Panc1 (cell line): ENCODE measurements at regions not wholly inside any gene's neighbourhood (a gene's known extent, or its start where the extent isn't known, plus 50 kb on each side); places are given as distances from the start of the nearest gene placed in this dataset.

ENCODE experiments used
- ATAC-seq: fragments of 200-7000 bp; cut with Tn5 transposase; 2 replicates; pipeline ENCODE4 v1.9.1; 2020; ENCODE audit warnings: mild to moderate bottlenecking, moderate library complexity
- BruUV-seq: library from RNA; stranded (reverse); fragments of 400-500 nt; replicated peaks from 2 replicates; lab custom pipeline; 2021; lab: Mats Ljungman, UMichigan
- CTCF ChIA-PET: fragments of 300-600 bp; sonication (Branson Sonifier 250); formaldehyde crosslinking; loops from one replicate; lab custom pipeline; 2022; ENCODE audit warnings: antibody characterized with exemption; lab: Charles Lee
- POLR2A ChIA-PET: fragments of 300-600 bp; sonication (Branson Sonifier 250); formaldehyde crosslinking; loops from one replicate; lab custom pipeline; 2022; ENCODE audit warnings: antibody characterized with exemption; lab: Charles Lee
- DNase-seq: peaks from one replicate; pipeline ENCODE4 v3.0.0-alpha.2; 2010; ENCODE audit warnings: low read depth, low spot score
- H3K27ac ChIP-seq: 2 replicates; pipeline ENCODE4 v1.5.1; 2011; ENCODE audit warnings: mild to moderate bottlenecking, low read length, inconsistent platforms
- H3K27me3 ChIP-seq: fragments of 200-500 bp; sonication (Bioruptor generic); 2 replicates; pipeline ENCODE4 v1.6.0; 2014; ENCODE audit warnings: low read length, inconsistent platforms; ENCODE audit not compliant: control insufficient read depth, insufficient read depth
- H3K36me3 ChIP-seq: fragments of 200-500 bp; sonication (Bioruptor generic); 2 replicates; pipeline ENCODE4 v1.5.1; 2014; ENCODE audit warnings: inconsistent platforms, mild to moderate bottlenecking, low read length, moderate library complexity; ENCODE audit not compliant: control insufficient read depth, insufficient read depth
- H3K4me1 ChIP-seq: 2 replicates; pipeline ENCODE4 v1.5.1; 2011; ENCODE audit warnings: inconsistent platforms, mild to moderate bottlenecking, low read length, moderate library complexity; ENCODE audit not compliant: control insufficient read depth, insufficient read depth
- H3K4me3 ChIP-seq, 2 experiments: 2 replicates each; pipeline ENCODE4 v1.5.1; 2011 to 2012; ENCODE audit warnings: low read depth in 2 of 2, low read length in 2 of 2, mild to moderate bottlenecking in 2 of 2, inconsistent platforms in 1 of 2, moderate library complexity in 1 of 2
- H3K9me3 ChIP-seq: fragments of 200-500 bp; sonication (Bioruptor generic); 2 replicates; pipeline ENCODE4 v1.5.1; 2014; ENCODE audit warnings: low read depth, mild to moderate bottlenecking, inconsistent platforms, low read length, moderate library complexity; ENCODE audit not compliant: control insufficient read depth, insufficient read depth
- CTCF ChIP-seq: fragments of 450-650 bp; IDR thresholded peaks from 2 replicates; pipeline ENCODE4 v1.5.1; 2017; ENCODE audit warnings: mild to moderate bottlenecking
- POLR2AphosphoS5 ChIP-seq: IDR thresholded peaks from 2 replicates; pipeline ENCODE4 v1.6.1; 2012; ENCODE audit warnings: mild to moderate bottlenecking, low read depth, low read length, moderate library complexity
- REST ChIP-seq, 2 experiments: IDR thresholded peaks; 2 replicates each; pipeline ENCODE4 v1.6.1; 2011 to 2012; ENCODE audit warnings: low read depth in 2 of 2, control low read depth in 1 of 2, low read length in 1 of 2, mild to moderate bottlenecking in 1 of 2, moderate library complexity in 1 of 2; ENCODE audit not compliant: insufficient read depth in 1 of 2
- SIN3A ChIP-seq: IDR thresholded peaks from 2 replicates; pipeline ENCODE4 v1.6.1; 2012; ENCODE audit warnings: low read depth, mild to moderate bottlenecking, low read length, moderate library complexity, borderline replicate concordance; ENCODE audit not compliant: insufficient read depth
- TCF7L2 ChIP-seq: IDR thresholded peaks from 2 replicates; pipeline ENCODE4 v1.6.1; 2011; ENCODE audit warnings: mild to moderate bottlenecking, low read depth, low read length, inconsistent platforms
- in situ Hi-C: cut with HindIII; loops from 2 replicates; pipeline ENCODE4 v1.10.0; 2016; ENCODE audit warnings: low sequenced_read_pairs, low pct_unique_long_range_greater_than_20kb
- intact Hi-C: fragments of 100-400 bp; cut with micrococcal nuclease; formaldehyde crosslinking; loops from one replicate; pipeline ENCODE4 v1.10.0; 2022; ENCODE audit not compliant: unreplicated experiment

- BruUV-seq: no TSS peak
- POLR2A ChIA-PET: no interaction called here
- ATAC-seq: no peak
- H3K27ac ChIP-seq: no peak overlapping the region
- TF ChIP-seq POLR2AphosphoS5 (no peak), TCF7L2 (no peak), CTCF (no peak), SIN3A (no peak), REST (IDR thresholded peaks at IDR 0.05; ENCODE audit: insufficient read depth in 1 of 2, low read depth in 2 of 2, low read length in 1 of 2) (no peak)
- CTCF ChIA-PET: no interaction called here
- DNase-seq: no peak
- intact Hi-C loops: no loop called here
- no peaks in the 10 kb centered on the region for H3K27me3 ChIP-seq
- H3K9me3 ChIP-seq: no peaks in the 10 kb centered on the region
- H3K36me3 ChIP-seq: no peaks in the 10 kb centered on the region
- H3K4me3 ChIP-seq: no peak overlapping the region
- no peaks in the 10 kb centered on the region for H3K4me1 ChIP-seq
- in situ Hi-C loops: no loop called here
Observed at GRCh38 chr7:83849131-83849530, 200.2 kb upstream of the SEMA3E start.

- TF ChIP-seq REST (IDR thresholded peaks at IDR 0.05; ENCODE audit: insufficient read depth in 1 of 2, low read depth in 2 of 2, low read length in 1 of 2): no peak
- TF ChIP-seq POLR2AphosphoS5: no peak
- no peak for TF ChIP-seq SIN3A
- no peak for TF ChIP-seq CTCF
- TF ChIP-seq TCF7L2: no peak
- Histone ChIP-seq H3K27me3 (no peaks in the 10 kb centered on the region), H3K9me3 (no peaks in the 10 kb centered on the region), H3K27ac (no peak overlapping the region), H3K4me3 (no peak overlapping the region), H3K4me1 (no peaks in the 10 kb centered on the region), H3K36me3 (no peaks in the 10 kb centered on the region)
- DNase-seq (no peak), ATAC-seq (no peak)
- in situ Hi-C loops: no loop called here
- no TSS peak for BruUV-seq
- intact Hi-C loops: no loop called here
- ChIA-PET CTCF (no interaction called here), POLR2A (no interaction called here)
Observed at GRCh38 chr7:83842894-83843293, 194.0 kb upstream of the SEMA3E start.
